Mesenchymal stem cell (in vitro differentiated cells and primary cell): ENCODE measurements at regions not wholly inside any gene's neighbourhood (a gene's known extent, or its start where the extent isn't known, plus 50 kb on each side); places are given as distances from the start of the nearest gene placed in this dataset.

Experiments
- DNase-seq: peaks from one replicate; pipeline ENCODE4 v3.0.0-alpha.2; 2013
- H2AFZ ChIP-seq: one replicate; pipeline ENCODE4 v1.6.1; 2013; ENCODE audit warnings: low read depth, mild to moderate bottlenecking, control low read depth, inconsistent platforms, low read length, moderate library complexity
- H2AK5ac ChIP-seq: 2 replicates; pipeline ENCODE4 v1.6.1; 2013; ENCODE audit warnings: low read length, moderate library complexity, mild to moderate bottlenecking, inconsistent platforms; ENCODE audit not compliant: severe bottlenecking
- H2BK120ac ChIP-seq: one replicate; pipeline ENCODE4 v1.6.1; 2013; ENCODE audit warnings: low read depth, mild to moderate bottlenecking, inconsistent platforms, low read length, moderate library complexity
- H2BK12ac ChIP-seq, 2 experiments: one replicate each; pipeline ENCODE4 v1.6.1; 2013; ENCODE audit warnings: inconsistent platforms in 2 of 2, low read length in 2 of 2, mild to moderate bottlenecking in 2 of 2, moderate library complexity in 2 of 2, control low read depth in 1 of 2
- H2BK15ac ChIP-seq: one replicate; pipeline ENCODE4 v1.6.1; 2013; ENCODE audit warnings: mild to moderate bottlenecking, low read depth, inconsistent platforms; ENCODE audit not compliant: poor library complexity, severe bottlenecking
- H2BK5ac ChIP-seq: 2 replicates; pipeline ENCODE4 v1.6.1; 2013; ENCODE audit warnings: low read depth, mild to moderate bottlenecking, low read length, control low read depth, inconsistent platforms; ENCODE audit not compliant: poor library complexity, severe bottlenecking
- H3K14ac ChIP-seq, 2 experiments: one replicate each; pipeline ENCODE4 v1.6.1; 2013; ENCODE audit warnings: inconsistent platforms in 2 of 2, low read length in 2 of 2, control low read depth in 1 of 2, mild to moderate bottlenecking in 1 of 2, moderate library complexity in 1 of 2
- H3K18ac ChIP-seq, 2 experiments: one replicate each; pipeline ENCODE4 v1.6.1; 2013; ENCODE audit warnings: inconsistent platforms in 2 of 2, low read length in 2 of 2, control low read depth in 1 of 2, low read depth in 1 of 2, mild to moderate bottlenecking in 1 of 2
- H3K23ac ChIP-seq, 2 experiments: one replicate each; pipeline ENCODE4 v1.6.1; 2013; ENCODE audit warnings: inconsistent platforms in 2 of 2, low read length in 2 of 2, mild to moderate bottlenecking in 2 of 2, moderate library complexity in 2 of 2, control low read depth in 1 of 2
- H3K27ac ChIP-seq: 2 replicates; pipeline ENCODE4 v1.5.1; 2013; ENCODE audit warnings: mild to moderate bottlenecking, moderate library complexity, low read length, control low read depth, inconsistent platforms; ENCODE audit not compliant: poor library complexity, severe bottlenecking
- H3K27me3 ChIP-seq, 2 experiments: 2 replicates each; pipeline versions ENCODE4 v1.6.1 to v1.7.0; 2013; ENCODE audit warnings: low read length in 2 of 2, mild to moderate bottlenecking in 2 of 2, moderate library complexity in 2 of 2, control low read depth in 1 of 2, inconsistent platforms in 1 of 2; ENCODE audit not compliant: control insufficient read depth in 1 of 2, insufficient read depth in 1 of 2
- H3K36me3 ChIP-seq, 2 experiments: 2 replicates each; pipeline versions ENCODE4 v1.6.1 to v1.7.0; 2013; ENCODE audit warnings: low read length in 2 of 2, control low read depth in 1 of 2, inconsistent platforms in 1 of 2, low read depth in 1 of 2, mild to moderate bottlenecking in 1 of 2; ENCODE audit not compliant: insufficient read depth in 2 of 2, control insufficient read depth in 1 of 2
- H3K4ac ChIP-seq, 2 experiments: one replicate each; pipeline ENCODE4 v1.6.1; 2013; ENCODE audit warnings: inconsistent platforms in 2 of 2, low read length in 2 of 2, mild to moderate bottlenecking in 2 of 2, moderate library complexity in 2 of 2, control low read depth in 1 of 2, low read depth in 1 of 2
- H3K4me1 ChIP-seq: 2 replicates; pipeline ENCODE4 v1.6.1; 2013; ENCODE audit warnings: low read depth, low read length, control low read depth; ENCODE audit not compliant: control insufficient read depth, insufficient read depth
- H3K4me2 ChIP-seq: 2 replicates; pipeline ENCODE4 v1.6.1; 2013; ENCODE audit warnings: low read length, mild to moderate bottlenecking, inconsistent platforms; ENCODE audit not compliant: poor library complexity, severe bottlenecking
- H3K4me3 ChIP-seq, 2 experiments: 2 replicates each; pipeline versions ENCODE4 v1.5.1 to v1.7.0; 2013; ENCODE audit warnings: low read length in 2 of 2, mild to moderate bottlenecking in 2 of 2, control low read depth in 1 of 2, low read depth in 1 of 2; ENCODE audit not compliant: insufficient read depth in 1 of 2
- H3K79me1 ChIP-seq: replicated peaks from 2 replicates; pipeline ENCODE4 v1.6.1; 2013; ENCODE audit warnings: mild to moderate bottlenecking, control low read depth, low read length, inconsistent platforms; ENCODE audit not compliant: poor library complexity, severe bottlenecking
- H3K9ac ChIP-seq: 2 replicates; pipeline ENCODE4 v1.7.0; 2013; ENCODE audit warnings: mild to moderate bottlenecking, low read length, moderate library complexity
- H3K9me3 ChIP-seq: 2 replicates; pipeline ENCODE4 v1.7.0; 2013; ENCODE audit warnings: mild to moderate bottlenecking, low read length; ENCODE audit not compliant: control insufficient read depth
- H4K8ac ChIP-seq: one replicate; pipeline ENCODE4 v1.6.1; 2013; ENCODE audit warnings: inconsistent platforms, mild to moderate bottlenecking, low read length, moderate library complexity
- H4K91ac ChIP-seq: one replicate; pipeline ENCODE4 v1.6.1; 2013; ENCODE audit warnings: mild to moderate bottlenecking, low read length, inconsistent platforms
- WGBS: methylation state at CpG from one replicate; pipeline ENCODE4 v1.1.7; 2013; ENCODE audit warnings: mixed read lengths; 5-methylcytosine and 5-hydroxymethylcytosine counted together

DNA sequence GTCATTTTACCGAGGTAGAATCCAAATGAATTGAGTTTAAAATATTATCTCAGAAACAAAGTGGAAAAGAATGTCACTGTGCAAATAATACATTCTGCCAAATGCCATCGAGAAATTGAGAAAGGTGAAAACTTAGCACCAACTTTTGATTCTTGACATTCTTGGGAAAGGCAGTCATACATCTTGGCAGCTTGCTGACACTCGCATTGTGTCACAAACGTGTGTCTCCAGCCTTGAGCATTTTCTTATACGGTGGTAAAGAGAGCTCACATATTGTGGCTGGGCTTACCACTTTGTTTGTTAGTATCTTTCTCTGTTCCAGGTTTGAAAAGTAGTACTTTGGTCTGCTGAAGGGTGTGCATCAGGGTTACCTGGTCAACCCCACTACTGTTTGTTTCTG is 1456.1 kb downstream of the BRINP3 start:
- Histone ChIP-seq H3K4me1 (no peaks in the 10 kb centered on the region), H2AFZ (no peak overlapping the region), H4K91ac (no peak overlapping the region), H2BK5ac (no peak overlapping the region), H3K36me3 (no peaks in the 10 kb centered on the region), H3K79me1 (no peaks in the 10 kb centered on the region), H3K18ac (no peak overlapping the region), H3K4me2 (no peak overlapping the region), H3K23ac (no peak overlapping the region), H2BK12ac (no peak overlapping the region), H3K4me3 (no peak overlapping the region), H3K9me3 (peaks cover 10% of the 10 kb centered on the region), H2BK15ac (no peak overlapping the region), H3K4ac (no peak overlapping the region), H3K27me3 (no peaks in the 10 kb centered on the region), H4K8ac (no peak overlapping the region), H3K27ac (no peak overlapping the region), H2BK120ac (no peak overlapping the region), H3K14ac (no peak overlapping the region), H2AK5ac (no peak overlapping the region), H3K9ac (no peak overlapping the region)
- no peak for DNase-seq
- 81% methylated on average over 5 of the region's 5 CpGs for WGBS

DNA sequence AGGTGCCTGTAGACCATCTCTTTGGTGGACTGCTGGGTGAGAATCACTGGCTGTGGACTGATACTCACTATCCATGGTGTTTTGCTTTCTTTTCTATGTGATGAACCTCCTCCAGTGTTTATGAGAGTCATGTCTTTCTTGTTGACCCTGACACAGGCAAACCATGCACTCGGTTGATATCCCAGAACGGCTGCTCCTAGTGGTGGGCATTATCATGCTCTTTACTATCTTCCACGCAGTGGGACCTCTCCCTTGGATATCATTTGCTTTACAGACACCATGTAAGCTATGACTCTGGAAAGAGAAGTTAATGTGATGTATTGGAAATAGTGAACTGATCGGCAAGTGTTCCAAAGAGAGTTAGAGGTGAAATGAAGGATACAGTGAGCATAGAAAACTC is 1455.6 kb downstream of the BRINP3 start:
- Histone ChIP-seq H3K9ac (no peak overlapping the region), H3K9me3 (peaks cover 10% of the 10 kb centered on the region), H2BK15ac (no peak overlapping the region), H3K36me3 (no peaks in the 10 kb centered on the region), H3K79me1 (no peaks in the 10 kb centered on the region), H2BK12ac (no peak overlapping the region), H2AK5ac (no peak overlapping the region), H3K23ac (no peak overlapping the region), H2AFZ (no peak overlapping the region), H3K27ac (no peak overlapping the region), H2BK120ac (no peak overlapping the region), H4K91ac (no peak overlapping the region), H3K18ac (no peak overlapping the region), H3K14ac (no peak overlapping the region), H3K27me3 (no peaks in the 10 kb centered on the region), H3K4me2 (no peak overlapping the region), H2BK5ac (no peak overlapping the region), H3K4me1 (no peaks in the 10 kb centered on the region), H4K8ac (no peak overlapping the region), H3K4me3 (no peak overlapping the region), H3K4ac (no peak overlapping the region)
- DNase-seq: no peak
- 95% methylated on average over 3 of the region's 4 CpGs for WGBS

DNA sequence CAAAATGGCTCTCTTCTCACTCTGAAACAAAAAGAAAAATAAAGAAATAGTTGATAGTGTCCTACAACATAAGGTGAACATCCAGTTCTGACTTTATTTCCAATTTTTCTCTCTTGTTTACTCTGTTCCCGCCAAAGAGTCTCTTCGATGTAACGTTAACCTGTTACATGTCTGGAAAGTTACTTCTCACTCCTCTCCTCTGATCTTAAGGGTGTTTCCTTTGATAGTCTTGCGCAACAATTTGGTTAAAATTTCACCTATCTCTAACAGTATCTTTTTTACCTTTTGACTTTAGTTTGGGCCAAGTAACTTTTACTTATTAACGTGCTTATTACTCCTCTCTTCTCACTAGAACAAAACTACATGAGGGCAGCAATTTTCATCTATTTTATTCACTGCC is 1450.2 kb downstream of the BRINP3 start:
- DNase-seq: no peak
- Histone ChIP-seq H3K18ac (no peak overlapping the region), H3K4me2 (no peak overlapping the region), H3K27ac (no peak overlapping the region), H3K4ac (no peak overlapping the region), H2BK5ac (no peak overlapping the region), H3K9ac (no peak overlapping the region), H2BK12ac (no peak overlapping the region), H3K79me1 (no peaks in the 10 kb centered on the region), H3K4me3 (no peak overlapping the region), H3K27me3 (no peaks in the 10 kb centered on the region), H4K91ac (no peak overlapping the region), H3K9me3 (peaks cover 6% of the 10 kb centered on the region), H2BK15ac (no peak overlapping the region), H3K23ac (no peak overlapping the region), H2AFZ (no peak overlapping the region), H3K4me1 (no peaks in the 10 kb centered on the region), H3K36me3 (no peaks in the 10 kb centered on the region), H4K8ac (no peak overlapping the region), H2BK120ac (no peak overlapping the region), H2AK5ac (no peak overlapping the region), H3K14ac (no peak overlapping the region)
- WGBS: 82% methylated on average over 5 of the region's 5 CpGs

- H3K9me3 ChIP-seq: peaks cover 6% of the 10 kb centered on the region
- H3K9ac ChIP-seq: no peak overlapping the region
- no peak overlapping the region for H2BK5ac ChIP-seq
- no peak overlapping the region for H2BK120ac ChIP-seq
- no peak overlapping the region for H3K23ac ChIP-seq
- H3K4me3 ChIP-seq: no peak overlapping the region
- H3K14ac ChIP-seq: no peak overlapping the region
- no peak for DNase-seq
- H3K36me3 ChIP-seq: no peaks in the 10 kb centered on the region
- no peak overlapping the region for H2BK15ac ChIP-seq
- H4K8ac ChIP-seq: no peak overlapping the region
- H3K4me2 ChIP-seq: no peak overlapping the region
- H2AFZ ChIP-seq: no peak overlapping the region
- H2BK12ac ChIP-seq: no peak overlapping the region
- no peaks in the 10 kb centered on the region for H3K27me3 ChIP-seq
- H3K79me1 ChIP-seq: no peaks in the 10 kb centered on the region
- H2AK5ac ChIP-seq: no peak overlapping the region
- H3K4ac ChIP-seq: no peak overlapping the region
- H4K91ac ChIP-seq: no peak overlapping the region
- H3K27ac ChIP-seq: no peak overlapping the region
- H3K18ac ChIP-seq: no peak overlapping the region
- H3K4me1 ChIP-seq: no peaks in the 10 kb centered on the region
Measured at GRCh38 chr1:189033169-189033568, 1444.5 kb downstream of the BRINP3 start.
